GM23338 (cell line): ENCODE measurements at regions not wholly inside any gene's neighbourhood (a gene's known extent, or its start where the extent isn't known, plus 50 kb on each side); places are given as distances from the start of the nearest gene placed in this dataset.

Experiments used
- ATAC-seq: fragments of 200-7000 bp; cut with Tn5 transposase; 3 replicates; pipeline ENCODE4 v1.9.1; 2020
- DNase-seq: peaks from one replicate; pipeline ENCODE4 v3.0.0-alpha.2; 2015; ENCODE audit warnings: low spot score
- H2AFZ ChIP-seq: fragments of 200-600 bp; sonication (generic); 2 replicates; pipeline ENCODE4 v1.8.0; 2016; ENCODE audit warnings: antibody characterized with exemption, mild to moderate bottlenecking, moderate library complexity
- H3F3A ChIP-seq: fragments of 200-600 bp; sonication (generic); replicated peaks from 2 replicates; pipeline ENCODE4 v1.8.0; 2017; ENCODE audit warnings: antibody characterized with exemption, mixed run types, low read depth
- H3K27ac ChIP-seq: fragments of 200-600 bp; sonication (generic); 2 replicates; pipeline ENCODE4 v1.6.1; 2016; ENCODE audit warnings: low read depth
- H3K27me3 ChIP-seq: fragments of 200-600 bp; sonication (generic); 2 replicates; pipeline ENCODE4 v1.8.0; 2016; ENCODE audit warnings: mild to moderate bottlenecking, mixed run types, moderate library complexity; ENCODE audit not compliant: insufficient read depth
- H3K36me3 ChIP-seq: fragments of 200-600 bp; sonication (generic); 2 replicates; pipeline ENCODE4 v1.8.0; 2016; ENCODE audit warnings: mild to moderate bottlenecking; ENCODE audit not compliant: insufficient read depth
- H3K4me1 ChIP-seq: fragments of 200-600 bp; sonication (generic); 2 replicates; pipeline ENCODE4 v1.8.0; 2016; ENCODE audit warnings: mild to moderate bottlenecking, moderate library complexity; ENCODE audit not compliant: insufficient read depth
- H3K4me2 ChIP-seq: fragments of 200-600 bp; sonication (generic); 2 replicates; pipeline ENCODE4 v1.7.1; 2017; ENCODE audit warnings: mixed run types
- H3K4me3 ChIP-seq: fragments of 200-600 bp; sonication (generic); 2 replicates; pipeline ENCODE4 v1.6.1; 2016; ENCODE audit warnings: mixed run types
- H3K79me2 ChIP-seq: fragments of 200-600 bp; sonication (generic); replicated peaks from 2 replicates; pipeline ENCODE4 v1.8.0; 2017; ENCODE audit warnings: mild to moderate bottlenecking; ENCODE audit not compliant: insufficient read depth
- H3K9me2 ChIP-seq: fragments of 200-600 bp; sonication (generic); 2 replicates; pipeline ENCODE4 v1.8.0; 2017; ENCODE audit not compliant: insufficient read depth
- H4K20me1 ChIP-seq: fragments of 200-600 bp; sonication (generic); replicated peaks from 2 replicates; pipeline ENCODE4 v1.8.0; 2017; ENCODE audit warnings: mild to moderate bottlenecking; ENCODE audit not compliant: insufficient read depth
- H3K27ac Mint-ChIP-seq: 2 replicates; pipeline ENCODE4 v1.8.0; 2020; ENCODE audit warnings: inconsistent platforms, mild to moderate bottlenecking, moderate library complexity, mixed read lengths
- H3K27me3 Mint-ChIP-seq: 3 replicates; pipeline ENCODE4 v1.8.0; 2022; ENCODE audit warnings: low read depth, mild to moderate bottlenecking, moderate library complexity, mixed read lengths, inconsistent platforms; ENCODE audit not compliant: insufficient read depth, poor library complexity
- H3K36me3 Mint-ChIP-seq: 3 replicates; pipeline ENCODE4 v1.8.0; 2021; ENCODE audit warnings: low read depth, mild to moderate bottlenecking, inconsistent platforms, moderate library complexity, mixed read lengths
- H3K4me1 Mint-ChIP-seq: 3 replicates; pipeline ENCODE4 v1.8.0; 2020; ENCODE audit warnings: mild to moderate bottlenecking, inconsistent platforms, mixed read lengths
- H3K4me3 Mint-ChIP-seq: 3 replicates; pipeline ENCODE4 v1.8.0; 2021; ENCODE audit warnings: moderate library complexity, mild to moderate bottlenecking, inconsistent platforms, mixed read lengths
- H3K9me3 Mint-ChIP-seq: 3 replicates; pipeline ENCODE4 v1.8.0; 2020; ENCODE audit warnings: moderate library complexity, mild to moderate bottlenecking, inconsistent platforms, mixed read lengths
- CREB1 ChIP-seq: fragments of 250-450 bp; sonication (Bioruptor Pico); IDR thresholded peaks from 2 replicates; pipeline ENCODE4 v1.5.0; 2020; ENCODE audit warnings: low read depth, mild to moderate bottlenecking, moderate library complexity
- CTCF ChIP-seq, 2 experiments: fragments of 200-600 bp in 1 of 2; sonication (generic) in 1 of 2; conservative IDR thresholded peaks; 2 replicates each; pipeline versions ENCODE4 v1.5.1 to v1.6.1; 2016 to 2017; ENCODE audit warnings: antibody characterized with exemption in 2 of 2, low read depth in 2 of 2, mild to moderate bottlenecking in 2 of 2, moderate library complexity in 1 of 2
- EZH2 ChIP-seq: fragments of 200-600 bp; sonication (generic); IDR thresholded peaks from one replicate; pipeline ENCODE4 v1.8.0; 2017; ENCODE audit warnings: antibody characterized with exemption, mild to moderate bottlenecking, low read depth; ENCODE audit not compliant: unreplicated experiment
- EZH2phosphoT487 ChIP-seq: fragments of 200-600 bp; sonication (generic); IDR thresholded peaks from one replicate; pipeline ENCODE4 v1.8.1; 2018; ENCODE audit warnings: antibody characterized with exemption; ENCODE audit not compliant: unreplicated experiment
- JUNB ChIP-seq: IDR thresholded peaks from one replicate; pipeline ENCODE4 v1.6.1; 2016; ENCODE audit warnings: antibody characterized with exemption; ENCODE audit not compliant: unreplicated experiment
- NANOG ChIP-seq: IDR thresholded peaks from 2 replicates; pipeline ENCODE4 v1.6.1; 2016; ENCODE audit warnings: antibody characterized with exemption, borderline replicate concordance
- POLR2AphosphoS5 ChIP-seq: IDR thresholded peaks from 2 replicates; pipeline ENCODE4 v1.6.1; 2016; ENCODE audit warnings: antibody characterized with exemption, low read depth
- REST ChIP-seq: IDR thresholded peaks from one replicate; pipeline ENCODE4 v1.6.1; 2018; ENCODE audit warnings: antibody characterized with exemption; ENCODE audit not compliant: unreplicated experiment
- STAT1 ChIP-seq: IDR thresholded peaks from one replicate; pipeline ENCODE4 v1.6.1; 2016; ENCODE audit warnings: antibody characterized with exemption; ENCODE audit not compliant: unreplicated experiment
- ZNF114 ChIP-seq: fragments of 250-450 bp; sonication (Bioruptor Pico); IDR thresholded peaks from 2 replicates; pipeline ENCODE4 v1.5.0; 2020; ENCODE audit warnings: mild to moderate bottlenecking, moderate library complexity
- ZNF331 ChIP-seq: fragments of 250-450 bp; sonication (Bioruptor Pico); IDR thresholded peaks from 2 replicates; pipeline ENCODE4 v1.5.0; 2020; ENCODE audit warnings: low read depth, mild to moderate bottlenecking, moderate library complexity
- TF ChIP-seq, protein P1 (sequence below): IDR thresholded peaks from 2 replicates; pipeline ENCODE4 v1.6.1; 2016; ENCODE audit warnings: antibody characterized with exemption
- TF ChIP-seq, protein P2 (sequence below): fragments of 250-450 bp; sonication (Bioruptor Pico); IDR thresholded peaks from 2 replicates; pipeline ENCODE4 v1.5.0; 2020; ENCODE audit warnings: mild to moderate bottlenecking, moderate library complexity

- peaks cover 3% of the 10 kb centered on the region; the same call in 1 of the 2 replicates for H3F3A ChIP-seq
- no peaks in the 10 kb centered on the region; the same call in 1 of the 2 replicates for H4K20me1 ChIP-seq
- H3K27me3 ChIP-seq = peaks cover 10% of the 10 kb centered on the region; the same call in 1 of the 2 replicates
- peak overlapping the region; percentile 32; the same call in 1 of the 2 replicates for H3K4me3 ChIP-seq
- ATAC-seq = no peak
- H3K9me2 ChIP-seq = no peaks in the 10 kb centered on the region
- H3K4me2 ChIP-seq = peak overlapping the region; percentile 38; the same call in 1 of the 2 replicates
- no peaks in the 10 kb centered on the region; the same call in 2 of the 3 replicates for H3K9me3 Mint-ChIP-seq
- H3K27ac ChIP-seq = no peak overlapping the region
- H3K4me1 Mint-ChIP-seq = peaks cover 27% of the 10 kb centered on the region
- no peak overlapping the region for H3K27ac Mint-ChIP-seq
- H3K36me3 ChIP-seq = no peaks in the 10 kb centered on the region
- DNase-seq = no peak
- no peak overlapping the region for H3K4me3 Mint-ChIP-seq
- H2AFZ ChIP-seq = no peak overlapping the region
- H3K27me3 Mint-ChIP-seq = peaks cover 26% of the 10 kb centered on the region
- H3K4me1 ChIP-seq = peaks cover 11% of the 10 kb centered on the region; the same call in 1 of the 2 replicates
- no peaks in the 10 kb centered on the region for H3K79me2 ChIP-seq
- no peaks in the 10 kb centered on the region for H3K36me3 Mint-ChIP-seq
- TF ChIP-seq EZH2phosphoT487 (no peak), EZH2 (no peak), ZNF114 (CRISPR knock-in tag) (no peak), ZNF331 (CRISPR knock-in tag) (no peak), REST (no peak), POLR2AphosphoS5 (no peak), JUNB (no peak), CTCF (conservative IDR thresholded peaks at IDR 0.05; ENCODE audit: low read depth in 2 of 2) (no peak), STAT1 (no peak), CREB1 (no peak), NANOG (no peak)
- TF ChIP-seq, protein P1, sequence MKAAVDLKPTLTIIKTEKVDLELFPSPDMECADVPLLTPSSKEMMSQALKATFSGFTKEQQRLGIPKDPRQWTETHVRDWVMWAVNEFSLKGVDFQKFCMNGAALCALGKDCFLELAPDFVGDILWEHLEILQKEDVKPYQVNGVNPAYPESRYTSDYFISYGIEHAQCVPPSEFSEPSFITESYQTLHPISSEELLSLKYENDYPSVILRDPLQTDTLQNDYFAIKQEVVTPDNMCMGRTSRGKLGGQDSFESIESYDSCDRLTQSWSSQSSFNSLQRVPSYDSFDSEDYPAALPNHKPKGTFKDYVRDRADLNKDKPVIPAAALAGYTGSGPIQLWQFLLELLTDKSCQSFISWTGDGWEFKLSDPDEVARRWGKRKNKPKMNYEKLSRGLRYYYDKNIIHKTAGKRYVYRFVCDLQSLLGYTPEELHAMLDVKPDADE = no peak
- TF ChIP-seq, protein P2, sequence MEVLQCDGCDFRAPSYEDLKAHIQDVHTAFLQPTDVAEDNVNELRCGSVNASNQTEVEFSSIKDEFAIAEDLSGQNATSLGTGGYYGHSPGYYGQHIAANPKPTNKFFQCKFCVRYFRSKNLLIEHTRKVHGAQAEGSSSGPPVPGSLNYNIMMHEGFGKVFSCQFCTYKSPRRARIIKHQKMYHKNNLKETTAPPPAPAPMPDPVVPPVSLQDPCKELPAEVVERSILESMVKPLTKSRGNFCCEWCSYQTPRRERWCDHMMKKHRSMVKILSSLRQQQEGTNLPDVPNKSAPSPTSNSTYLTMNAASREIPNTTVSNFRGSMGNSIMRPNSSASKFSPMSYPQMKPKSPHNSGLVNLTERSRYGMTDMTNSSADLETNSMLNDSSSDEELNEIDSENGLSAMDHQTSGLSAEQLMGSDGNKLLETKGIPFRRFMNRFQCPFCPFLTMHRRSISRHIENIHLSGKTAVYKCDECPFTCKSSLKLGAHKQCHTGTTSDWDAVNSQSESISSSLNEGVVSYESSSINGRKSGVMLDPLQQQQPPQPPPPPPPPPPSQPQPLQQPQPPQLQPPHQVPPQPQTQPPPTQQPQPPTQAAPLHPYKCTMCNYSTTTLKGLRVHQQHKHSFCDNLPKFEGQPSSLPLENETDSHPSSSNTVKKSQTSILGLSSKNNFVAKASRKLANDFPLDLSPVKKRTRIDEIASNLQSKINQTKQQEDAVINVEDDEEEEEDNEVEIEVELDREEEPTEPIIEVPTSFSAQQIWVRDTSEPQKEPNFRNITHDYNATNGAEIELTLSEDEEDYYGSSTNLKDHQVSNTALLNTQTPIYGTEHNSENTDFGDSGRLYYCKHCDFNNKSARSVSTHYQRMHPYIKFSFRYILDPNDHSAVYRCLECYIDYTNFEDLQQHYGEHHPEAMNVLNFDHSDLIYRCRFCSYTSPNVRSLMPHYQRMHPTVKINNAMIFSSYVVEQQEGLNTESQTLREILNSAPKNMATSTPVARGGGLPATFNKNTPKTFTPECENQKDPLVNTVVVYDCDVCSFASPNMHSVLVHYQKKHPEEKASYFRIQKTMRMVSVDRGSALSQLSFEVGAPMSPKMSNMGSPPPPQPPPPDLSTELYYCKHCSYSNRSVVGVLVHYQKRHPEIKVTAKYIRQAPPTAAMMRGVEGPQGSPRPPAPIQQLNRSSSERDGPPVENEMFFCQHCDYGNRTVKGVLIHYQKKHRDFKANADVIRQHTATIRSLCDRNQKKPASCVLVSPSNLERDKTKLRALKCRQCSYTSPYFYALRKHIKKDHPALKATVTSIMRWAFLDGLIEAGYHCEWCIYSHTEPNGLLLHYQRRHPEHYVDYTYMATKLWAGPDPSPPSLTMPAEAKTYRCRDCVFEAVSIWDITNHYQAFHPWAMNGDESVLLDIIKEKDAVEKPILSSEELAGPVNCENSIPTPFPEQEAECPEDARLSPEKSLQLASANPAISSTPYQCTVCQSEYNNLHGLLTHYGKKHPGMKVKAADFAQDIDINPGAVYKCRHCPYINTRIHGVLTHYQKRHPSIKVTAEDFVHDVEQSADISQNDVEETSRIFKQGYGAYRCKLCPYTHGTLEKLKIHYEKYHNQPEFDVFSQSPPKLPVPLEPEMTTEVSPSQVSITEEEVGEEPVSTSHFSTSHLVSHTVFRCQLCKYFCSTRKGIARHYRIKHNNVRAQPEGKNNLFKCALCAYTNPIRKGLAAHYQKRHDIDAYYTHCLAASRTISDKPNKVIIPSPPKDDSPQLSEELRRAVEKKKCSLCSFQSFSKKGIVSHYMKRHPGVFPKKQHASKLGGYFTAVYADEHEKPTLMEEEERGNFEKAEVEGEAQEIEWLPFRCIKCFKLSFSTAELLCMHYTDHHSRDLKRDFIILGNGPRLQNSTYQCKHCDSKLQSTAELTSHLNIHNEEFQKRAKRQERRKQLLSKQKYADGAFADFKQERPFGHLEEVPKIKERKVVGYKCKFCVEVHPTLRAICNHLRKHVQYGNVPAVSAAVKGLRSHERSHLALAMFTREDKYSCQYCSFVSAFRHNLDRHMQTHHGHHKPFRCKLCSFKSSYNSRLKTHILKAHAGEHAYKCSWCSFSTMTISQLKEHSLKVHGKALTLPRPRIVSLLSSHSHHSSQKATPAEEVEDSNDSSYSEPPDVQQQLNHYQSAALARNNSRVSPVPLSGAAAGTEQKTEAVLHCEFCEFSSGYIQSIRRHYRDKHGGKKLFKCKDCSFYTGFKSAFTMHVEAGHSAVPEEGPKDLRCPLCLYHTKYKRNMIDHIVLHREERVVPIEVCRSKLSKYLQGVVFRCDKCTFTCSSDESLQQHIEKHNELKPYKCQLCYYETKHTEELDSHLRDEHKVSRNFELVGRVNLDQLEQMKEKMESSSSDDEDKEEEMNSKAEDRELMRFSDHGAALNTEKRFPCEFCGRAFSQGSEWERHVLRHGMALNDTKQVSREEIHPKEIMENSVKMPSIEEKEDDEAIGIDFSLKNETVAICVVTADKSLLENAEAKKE (CRISPR knock-in tag) = no peak
Observed at GRCh38 chr2:241946306-241947003, 76.9 kb downstream of the RTP5 start.
